GM23338 (cell line): ENCODE measurements at regions not wholly inside any gene's neighbourhood (a gene's known extent, or its start where the extent isn't known, plus 50 kb on each side); places are given as distances from the start of the nearest gene placed in this dataset.

Experiments
- ATAC-seq: fragments of 200-7000 bp; cut with Tn5 transposase; 3 replicates; pipeline ENCODE4 v1.9.1; 2020
- DNase-seq: peaks from one replicate; pipeline ENCODE4 v3.0.0-alpha.2; 2015; ENCODE audit warnings: low spot score
- H2AFZ ChIP-seq: fragments of 200-600 bp; sonication (generic); 2 replicates; pipeline ENCODE4 v1.8.0; 2016; ENCODE audit warnings: antibody characterized with exemption, mild to moderate bottlenecking, moderate library complexity
- H3F3A ChIP-seq: fragments of 200-600 bp; sonication (generic); replicated peaks from 2 replicates; pipeline ENCODE4 v1.8.0; 2017; ENCODE audit warnings: antibody characterized with exemption, mixed run types, low read depth
- H3K27ac ChIP-seq: fragments of 200-600 bp; sonication (generic); 2 replicates; pipeline ENCODE4 v1.6.1; 2016; ENCODE audit warnings: low read depth
- H3K27me3 ChIP-seq: fragments of 200-600 bp; sonication (generic); 2 replicates; pipeline ENCODE4 v1.8.0; 2016; ENCODE audit warnings: mild to moderate bottlenecking, mixed run types, moderate library complexity; ENCODE audit not compliant: insufficient read depth
- H3K36me3 ChIP-seq: fragments of 200-600 bp; sonication (generic); 2 replicates; pipeline ENCODE4 v1.8.0; 2016; ENCODE audit warnings: mild to moderate bottlenecking; ENCODE audit not compliant: insufficient read depth
- H3K4me1 ChIP-seq: fragments of 200-600 bp; sonication (generic); 2 replicates; pipeline ENCODE4 v1.8.0; 2016; ENCODE audit warnings: mild to moderate bottlenecking, moderate library complexity; ENCODE audit not compliant: insufficient read depth
- H3K4me2 ChIP-seq: fragments of 200-600 bp; sonication (generic); 2 replicates; pipeline ENCODE4 v1.7.1; 2017; ENCODE audit warnings: mixed run types
- H3K4me3 ChIP-seq: fragments of 200-600 bp; sonication (generic); 2 replicates; pipeline ENCODE4 v1.6.1; 2016; ENCODE audit warnings: mixed run types
- H3K79me2 ChIP-seq: fragments of 200-600 bp; sonication (generic); replicated peaks from 2 replicates; pipeline ENCODE4 v1.8.0; 2017; ENCODE audit warnings: mild to moderate bottlenecking; ENCODE audit not compliant: insufficient read depth
- H3K9me2 ChIP-seq: fragments of 200-600 bp; sonication (generic); 2 replicates; pipeline ENCODE4 v1.8.0; 2017; ENCODE audit not compliant: insufficient read depth
- H4K20me1 ChIP-seq: fragments of 200-600 bp; sonication (generic); replicated peaks from 2 replicates; pipeline ENCODE4 v1.8.0; 2017; ENCODE audit warnings: mild to moderate bottlenecking; ENCODE audit not compliant: insufficient read depth
- H3K27ac Mint-ChIP-seq: 2 replicates; pipeline ENCODE4 v1.8.0; 2020; ENCODE audit warnings: inconsistent platforms, mild to moderate bottlenecking, moderate library complexity, mixed read lengths
- H3K27me3 Mint-ChIP-seq: 3 replicates; pipeline ENCODE4 v1.8.0; 2022; ENCODE audit warnings: low read depth, mild to moderate bottlenecking, moderate library complexity, mixed read lengths, inconsistent platforms; ENCODE audit not compliant: insufficient read depth, poor library complexity
- H3K36me3 Mint-ChIP-seq: 3 replicates; pipeline ENCODE4 v1.8.0; 2021; ENCODE audit warnings: low read depth, mild to moderate bottlenecking, inconsistent platforms, moderate library complexity, mixed read lengths
- H3K4me1 Mint-ChIP-seq: 3 replicates; pipeline ENCODE4 v1.8.0; 2020; ENCODE audit warnings: mild to moderate bottlenecking, inconsistent platforms, mixed read lengths
- H3K4me3 Mint-ChIP-seq: 3 replicates; pipeline ENCODE4 v1.8.0; 2021; ENCODE audit warnings: moderate library complexity, mild to moderate bottlenecking, inconsistent platforms, mixed read lengths
- H3K9me3 Mint-ChIP-seq: 3 replicates; pipeline ENCODE4 v1.8.0; 2020; ENCODE audit warnings: moderate library complexity, mild to moderate bottlenecking, inconsistent platforms, mixed read lengths
- CREB1 ChIP-seq: fragments of 250-450 bp; sonication (Bioruptor Pico); IDR thresholded peaks from 2 replicates; pipeline ENCODE4 v1.5.0; 2020; ENCODE audit warnings: low read depth, mild to moderate bottlenecking, moderate library complexity
- CTCF ChIP-seq, 2 experiments: fragments of 200-600 bp in 1 of 2; sonication (generic) in 1 of 2; conservative IDR thresholded peaks; 2 replicates each; pipeline versions ENCODE4 v1.5.1 to v1.6.1; 2016 to 2017; ENCODE audit warnings: antibody characterized with exemption in 2 of 2, low read depth in 2 of 2, mild to moderate bottlenecking in 2 of 2, moderate library complexity in 1 of 2
- ETS1 ChIP-seq: IDR thresholded peaks from 2 replicates; pipeline ENCODE4 v1.6.1; 2016; ENCODE audit warnings: antibody characterized with exemption
- EZH2 ChIP-seq: fragments of 200-600 bp; sonication (generic); IDR thresholded peaks from one replicate; pipeline ENCODE4 v1.8.0; 2017; ENCODE audit warnings: antibody characterized with exemption, mild to moderate bottlenecking, low read depth; ENCODE audit not compliant: unreplicated experiment
- EZH2phosphoT487 ChIP-seq: fragments of 200-600 bp; sonication (generic); IDR thresholded peaks from one replicate; pipeline ENCODE4 v1.8.1; 2018; ENCODE audit warnings: antibody characterized with exemption; ENCODE audit not compliant: unreplicated experiment
- JUNB ChIP-seq: IDR thresholded peaks from one replicate; pipeline ENCODE4 v1.6.1; 2016; ENCODE audit warnings: antibody characterized with exemption; ENCODE audit not compliant: unreplicated experiment
- NANOG ChIP-seq: IDR thresholded peaks from 2 replicates; pipeline ENCODE4 v1.6.1; 2016; ENCODE audit warnings: antibody characterized with exemption, borderline replicate concordance
- POLR2AphosphoS5 ChIP-seq: IDR thresholded peaks from 2 replicates; pipeline ENCODE4 v1.6.1; 2016; ENCODE audit warnings: antibody characterized with exemption, low read depth
- REST ChIP-seq: IDR thresholded peaks from one replicate; pipeline ENCODE4 v1.6.1; 2018; ENCODE audit warnings: antibody characterized with exemption; ENCODE audit not compliant: unreplicated experiment
- STAT1 ChIP-seq: IDR thresholded peaks from one replicate; pipeline ENCODE4 v1.6.1; 2016; ENCODE audit warnings: antibody characterized with exemption; ENCODE audit not compliant: unreplicated experiment
- ZNF114 ChIP-seq: fragments of 250-450 bp; sonication (Bioruptor Pico); IDR thresholded peaks from 2 replicates; pipeline ENCODE4 v1.5.0; 2020; ENCODE audit warnings: mild to moderate bottlenecking, moderate library complexity
- ZNF331 ChIP-seq: fragments of 250-450 bp; sonication (Bioruptor Pico); IDR thresholded peaks from 2 replicates; pipeline ENCODE4 v1.5.0; 2020; ENCODE audit warnings: low read depth, mild to moderate bottlenecking, moderate library complexity
- ZNF462 ChIP-seq: fragments of 250-450 bp; sonication (Bioruptor Pico); IDR thresholded peaks from 2 replicates; pipeline ENCODE4 v1.5.0; 2020; ENCODE audit warnings: mild to moderate bottlenecking, moderate library complexity

- Histone ChIP-seq H3F3A (no peaks in the 10 kb centered on the region), H4K20me1 (no peaks in the 10 kb centered on the region), H3K27me3 (no peaks in the 10 kb centered on the region), H3K4me1 (0 out of 2 replicates have a peak, but pooled peaks cover 5% of the 10 kb centered on the region), H3K4me3 (no peak overlapping the region), H3K9me2 (no peaks in the 10 kb centered on the region), H2AFZ (no peak overlapping the region), H3K79me2 (no peaks in the 10 kb centered on the region), H3K27ac (no peak overlapping the region), H3K4me2 (no peak overlapping the region), H3K36me3 (no peaks in the 10 kb centered on the region)
- no peak overlapping the region for H3K4me3 Mint-ChIP-seq
- H3K4me1 Mint-ChIP-seq: no peaks in the 10 kb centered on the region
- no peaks in the 10 kb centered on the region for H3K27me3 Mint-ChIP-seq
- H3K36me3 Mint-ChIP-seq: no peaks in the 10 kb centered on the region
- DNase-seq: no peak
- no peaks in the 10 kb centered on the region for H3K9me3 Mint-ChIP-seq
- ATAC-seq: no peak; the same call in 2 of the 3 replicates
- no peak overlapping the region for H3K27ac Mint-ChIP-seq
- TF ChIP-seq STAT1: no peak
- no peak for TF ChIP-seq POLR2AphosphoS5
- no peak for TF ChIP-seq CREB1 (CRISPR knock-in tag)
- no peak for TF ChIP-seq ETS1
- TF ChIP-seq ZNF331 (CRISPR knock-in tag): no peak
- TF ChIP-seq EZH2: no peak
- TF ChIP-seq ZNF114 (CRISPR knock-in tag): no peak
- TF ChIP-seq JUNB: no peak
- no peak for TF ChIP-seq NANOG
- TF ChIP-seq REST: no peak
- no peak for TF ChIP-seq EZH2phosphoT487
- no peak for TF ChIP-seq CTCF (conservative IDR thresholded peaks at IDR 0.05; ENCODE audit: low read depth in 2 of 2)
- no peak for TF ChIP-seq ZNF462 (CRISPR knock-in tag)
These were observed 89.3 kb downstream of the MACIR start for GRCh38 chr5:103347716-103348423.
